ACHN (cell line): ENCODE measurements at regions not wholly inside any gene's neighbourhood (a gene's known extent, or its start where the extent isn't known, plus 50 kb on each side); places are given as distances from the start of the nearest gene placed in this dataset.

Experiments used
- DNase-seq: peaks from one replicate; pipeline ENCODE4 v3.0.0-alpha.2; 2015
- in situ Hi-C: cut with HindIII; loops from 2 replicates; pipeline ENCODE4 v1.10.0; 2017; ENCODE audit warnings: low sequenced_read_pairs, low pct_ligation_motif_present, low pct_unique_long_range_greater_than_20kb

- DNase-seq: no peak
- in situ Hi-C loops: no loop called here
These were observed 151.8 kb upstream of the TMTC4 start for GRCh38 chr13:100826441-100826840.

- DNase-seq: no peak
- in situ Hi-C loops: no loop called here
These were observed 151.0 kb upstream of the TMTC4 start for GRCh38 chr13:100825557-100825956.

GRCh38 chr13:100824366-100824765 lies 149.8 kb upstream of the TMTC4 start:
- no peak for DNase-seq
- in situ Hi-C loops: no loop called here

- in situ Hi-C loops: no loop called here
- no peak for DNase-seq
These were observed 148.9 kb upstream of the TMTC4 start for GRCh38 chr13:100823448-100823847.

- DNase-seq: no peak
- in situ Hi-C loops: no loop called here
These were observed 148.4 kb upstream of the TMTC4 start for GRCh38 chr13:100822871-100823443.

GRCh38 chr13:100818711-100819110 lies 144.1 kb upstream of the TMTC4 start:
- no peak for DNase-seq

GRCh38 chr13:100817928-100818327 lies 143.3 kb upstream of the TMTC4 start:
- in situ Hi-C loops: no loop called here
- DNase-seq: no peak

More at GRCh38 chr13:100818711-100819110, 144.1 kb upstream of the TMTC4 start:
- in situ Hi-C loops: no loop called here

GRCh38 chr13:100815476-100816046 lies 141.0 kb upstream of the TMTC4 start:
- DNase-seq: no peak
- in situ Hi-C loops: no loop called here

- in situ Hi-C loops: no loop called here
These were observed 138.5 kb upstream of the TMTC4 start for GRCh38 chr13:100812982-100813584.

GRCh38 chr13:100811928-100812327 lies 137.3 kb upstream of the TMTC4 start:
- in situ Hi-C loops: no loop called here
- DNase-seq: no peak

More at GRCh38 chr13:100812982-100813584, 138.5 kb upstream of the TMTC4 start:
- DNase-seq: no peak

GRCh38 chr13:100811024-100811865 lies 136.7 kb upstream of the TMTC4 start:
- no peak for DNase-seq
- in situ Hi-C loops: no loop called here

- DNase-seq: no peak
- in situ Hi-C loops: no loop called here
These were observed 135.9 kb upstream of the TMTC4 start for GRCh38 chr13:100810481-100810880.

- DNase-seq: no peak
- in situ Hi-C loops: no loop called here
These were observed 135.3 kb upstream of the TMTC4 start for GRCh38 chr13:100809856-100810255.

GRCh38 chr13:100809129-100809390 lies 134.5 kb upstream of the TMTC4 start:
- in situ Hi-C loops: no loop called here
- no peak for DNase-seq

- in situ Hi-C loops: no loop called here
- no peak for DNase-seq
These were observed 133.9 kb upstream of the TMTC4 start for GRCh38 chr13:100808330-100809128.

- DNase-seq: no peak
- in situ Hi-C loops: no loop called here
These were observed 128.5 kb upstream of the TMTC4 start for GRCh38 chr13:100803091-100803490.

- DNase-seq: no peak
- in situ Hi-C loops: no loop called here
These were observed 125.8 kb upstream of the TMTC4 start for GRCh38 chr13:100800283-100800875.

- in situ Hi-C loops: no loop called here
- no peak for DNase-seq
These were observed 124.3 kb upstream of the TMTC4 start for GRCh38 chr13:100798739-100799361.
